ENCODE measurements at regions not wholly inside any gene's neighbourhood (a gene's known extent, or its start where the extent isn't known, plus 50 kb on each side); places are given as distances from the start of the nearest gene placed in this dataset.

DNA sequence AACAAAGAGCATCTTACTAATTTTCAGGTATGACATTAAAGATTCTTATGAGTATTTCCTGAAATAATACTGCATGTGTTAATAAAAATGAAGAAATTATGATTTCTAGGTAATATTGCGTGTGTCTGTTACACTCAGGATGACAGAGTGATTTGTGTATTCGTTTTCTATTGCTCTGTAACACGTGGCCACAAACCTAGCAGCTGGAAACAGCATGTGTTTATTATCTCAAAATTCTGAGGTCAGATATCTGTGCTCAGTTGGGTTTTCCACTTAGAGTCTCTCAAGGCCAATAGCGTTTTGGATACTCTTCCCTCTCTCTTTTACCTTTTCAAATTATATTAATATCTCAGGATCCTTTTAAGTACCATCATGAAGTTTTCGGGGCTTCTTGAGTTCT lies 667.9 kb upstream of the CDH7 start:
- DNase-seq, result no peak
- TF ChIP-seq, protein P1, sequence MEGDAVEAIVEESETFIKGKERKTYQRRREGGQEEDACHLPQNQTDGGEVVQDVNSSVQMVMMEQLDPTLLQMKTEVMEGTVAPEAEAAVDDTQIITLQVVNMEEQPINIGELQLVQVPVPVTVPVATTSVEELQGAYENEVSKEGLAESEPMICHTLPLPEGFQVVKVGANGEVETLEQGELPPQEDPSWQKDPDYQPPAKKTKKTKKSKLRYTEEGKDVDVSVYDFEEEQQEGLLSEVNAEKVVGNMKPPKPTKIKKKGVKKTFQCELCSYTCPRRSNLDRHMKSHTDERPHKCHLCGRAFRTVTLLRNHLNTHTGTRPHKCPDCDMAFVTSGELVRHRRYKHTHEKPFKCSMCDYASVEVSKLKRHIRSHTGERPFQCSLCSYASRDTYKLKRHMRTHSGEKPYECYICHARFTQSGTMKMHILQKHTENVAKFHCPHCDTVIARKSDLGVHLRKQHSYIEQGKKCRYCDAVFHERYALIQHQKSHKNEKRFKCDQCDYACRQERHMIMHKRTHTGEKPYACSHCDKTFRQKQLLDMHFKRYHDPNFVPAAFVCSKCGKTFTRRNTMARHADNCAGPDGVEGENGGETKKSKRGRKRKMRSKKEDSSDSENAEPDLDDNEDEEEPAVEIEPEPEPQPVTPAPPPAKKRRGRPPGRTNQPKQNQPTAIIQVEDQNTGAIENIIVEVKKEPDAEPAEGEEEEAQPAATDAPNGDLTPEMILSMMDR (IDR thresholded peaks at IDR 0.05), result no peak
- peaks cover 32% of the 10 kb centered on the region for H3K9me3 Mint-ChIP-seq
- H3K27ac Mint-ChIP-seq, result no peak overlapping the region
- H3K27me3 Mint-ChIP-seq (ENCODE audit: insufficient read depth), result peaks cover 2% of the 10 kb centered on the region; the same call in 1 of the 2 replicates
- no peaks in the 10 kb centered on the region for H3K36me3 Mint-ChIP-seq (ENCODE audit: low read depth)
- H3K4me1 Mint-ChIP-seq (ENCODE audit: low read depth), result no peaks in the 10 kb centered on the region
- no peak overlapping the region for H3K4me3 Mint-ChIP-seq

DNA sequence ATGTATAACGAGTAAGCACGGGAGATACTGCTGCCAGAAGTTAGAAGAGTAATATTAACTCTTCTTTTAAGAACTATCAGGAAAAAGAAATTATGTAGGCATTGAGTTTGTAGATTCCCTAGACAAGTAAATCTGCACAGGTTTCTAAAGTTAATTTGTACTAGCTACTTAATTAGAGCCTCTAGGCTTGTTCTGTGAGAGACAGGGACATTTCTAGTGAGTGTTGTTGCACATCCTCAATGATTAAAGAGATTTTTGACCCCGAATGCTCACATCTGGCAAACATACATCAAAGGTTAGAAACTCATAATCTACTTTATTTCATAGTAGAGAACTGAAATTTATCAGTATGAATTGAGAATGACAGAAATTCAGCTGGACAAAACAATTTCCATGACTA lies 669.0 kb upstream of the CDH7 start:
- H3K4me1 Mint-ChIP-seq (ENCODE audit: low read depth), result no peaks in the 10 kb centered on the region
- no peaks in the 10 kb centered on the region for H3K36me3 Mint-ChIP-seq (ENCODE audit: low read depth)
- peaks cover 37% of the 10 kb centered on the region for H3K9me3 Mint-ChIP-seq
- TF ChIP-seq, protein P1 (IDR thresholded peaks at IDR 0.05), result no peak
- H3K27me3 Mint-ChIP-seq (ENCODE audit: insufficient read depth), result peaks cover 2% of the 10 kb centered on the region; the same call in 1 of the 2 replicates
- DNase-seq, result no peak
- H3K4me3 Mint-ChIP-seq, result no peak overlapping the region
- no peak overlapping the region for H3K27ac Mint-ChIP-seq

DNA sequence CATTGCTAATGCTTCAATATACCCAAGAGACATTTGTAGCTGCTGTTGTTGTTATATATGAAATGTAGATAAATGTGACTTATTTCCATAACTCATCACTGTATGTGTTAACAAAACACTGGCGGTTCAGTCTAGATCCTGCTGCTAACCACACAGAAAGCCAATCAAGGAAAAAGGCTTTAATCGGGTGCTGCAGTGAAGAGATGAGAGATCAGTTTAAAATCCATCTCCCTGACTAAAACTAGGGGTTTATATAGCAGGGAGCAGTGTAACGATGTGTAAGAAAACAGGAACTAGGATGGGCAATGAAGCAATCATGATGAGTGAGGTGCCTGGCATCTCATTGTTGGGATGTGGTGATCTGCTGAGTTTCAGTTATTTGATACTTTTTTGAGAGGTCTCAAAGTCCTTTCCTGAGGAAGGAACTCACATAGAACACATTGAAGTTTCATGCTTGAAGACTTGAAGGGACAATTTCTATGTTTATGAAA lies 677.7 kb upstream of the CDH7 start:
- no peak overlapping the region for H3K27ac Mint-ChIP-seq
- TF ChIP-seq, protein P1 (IDR thresholded peaks at IDR 0.05), result no peak

DNA sequence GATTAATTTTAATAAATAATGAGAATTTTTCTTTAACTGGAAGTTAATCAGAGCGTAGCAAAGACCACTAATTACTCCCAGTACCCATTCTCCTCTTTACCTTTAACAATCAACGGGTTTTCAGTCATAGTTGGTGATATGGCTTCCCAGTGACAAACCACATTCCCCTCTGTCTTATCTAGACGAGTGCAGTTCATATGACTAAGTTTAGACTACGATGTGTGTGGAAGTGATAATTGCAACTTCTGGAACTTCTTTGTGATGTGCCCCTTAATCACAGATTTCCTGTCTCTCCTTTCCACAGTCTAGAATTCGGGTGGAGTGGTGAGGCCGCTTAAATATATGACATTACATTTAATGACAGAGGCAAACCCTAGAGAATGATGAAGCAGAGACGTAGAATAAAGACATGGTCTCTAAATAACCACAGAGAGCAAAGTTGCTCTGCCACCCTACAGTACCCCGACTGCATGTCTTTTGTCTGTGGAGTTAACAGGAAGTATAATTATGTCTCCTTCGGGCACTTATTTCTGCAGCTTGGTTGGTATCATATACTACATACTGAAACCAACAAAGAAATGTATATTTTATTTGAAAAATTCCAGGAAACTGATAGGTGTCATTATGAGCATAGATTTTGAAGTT lies 693.3 kb upstream of the CDH7 start:
- no peak for DNase-seq
- Mint-ChIP-seq H3K4me3 (no peak overlapping the region), H3K36me3 (ENCODE audit: low read depth) (no peaks in the 10 kb centered on the region), H3K9me3 (peaks cover 27% of the 10 kb centered on the region), H3K27me3 (ENCODE audit: insufficient read depth) (no peaks in the 10 kb centered on the region), H3K27ac (no peak overlapping the region), H3K4me1 (ENCODE audit: low read depth) (no peaks in the 10 kb centered on the region)
- TF ChIP-seq, protein P1 (IDR thresholded peaks at IDR 0.05), result no peak

More for the DNA sequence above, 677.7 kb upstream of the CDH7 start:
- Mint-ChIP-seq H3K4me1 (ENCODE audit: low read depth) (no peaks in the 10 kb centered on the region), H3K27me3 (ENCODE audit: insufficient read depth) (no peaks in the 10 kb centered on the region), H3K9me3 (peaks cover 27% of the 10 kb centered on the region), H3K36me3 (ENCODE audit: low read depth) (no peaks in the 10 kb centered on the region), H3K4me3 (no peak overlapping the region)
- no peak for DNase-seq

DNA sequence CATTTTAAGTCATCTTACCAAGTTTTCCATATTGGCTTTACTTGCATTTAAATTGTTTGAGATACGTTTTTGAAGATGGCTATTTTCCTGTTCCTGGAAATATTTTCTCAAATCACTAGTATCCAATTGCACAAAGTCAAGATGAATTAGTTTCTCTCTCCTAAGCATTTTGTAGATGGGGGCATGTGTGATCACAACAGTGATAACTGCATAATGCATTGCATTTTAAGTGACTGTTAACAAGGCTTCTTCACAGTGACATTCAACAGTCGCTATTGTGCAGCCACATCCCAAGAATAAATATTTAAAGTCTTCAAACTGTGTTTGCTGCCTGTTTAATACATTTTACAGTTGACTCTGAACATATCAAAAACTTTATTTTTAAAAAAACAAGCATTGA lies 694.2 kb upstream of the CDH7 start:
- no peaks in the 10 kb centered on the region for H3K27me3 Mint-ChIP-seq (ENCODE audit: insufficient read depth)
- H3K4me3 Mint-ChIP-seq, result no peak overlapping the region
- TF ChIP-seq, protein P1 (IDR thresholded peaks at IDR 0.05), result no peak
- H3K4me1 Mint-ChIP-seq (ENCODE audit: low read depth), result no peaks in the 10 kb centered on the region
- peaks cover 19% of the 10 kb centered on the region for H3K9me3 Mint-ChIP-seq
- H3K27ac Mint-ChIP-seq, result no peak overlapping the region
- H3K36me3 Mint-ChIP-seq (ENCODE audit: low read depth), result no peaks in the 10 kb centered on the region
- DNase-seq, result no peak
